Activated CD4-positive, alpha-beta T cell treated with anti-CD3 and anti-CD28 coated beads, Interleukin-10, Interleukin-2, amounts not matched to agents 100 ng/mL and 50 ng/mL, durations not matched to agents 16 hours and 8 hours (primary cell): ENCODE measurements at regions not wholly inside any gene's neighbourhood (a gene's known extent, or its start where the extent isn't known, plus 50 kb on each side); places are given as distances from the start of the nearest gene placed in this dataset.
"Not testable (repeated sequence)": the region's sequence is repeated elsewhere in the genome, so short reads cannot be mapped to it uniquely, and the experiment has no call there.

Experiments used
- DNase-seq: peaks from one replicate; pipeline ENCODE4 v3.0.0-alpha.2; 2020

GRCh38 chr10:105598207-105598606, 957.1 kb downstream of the SORCS3 start:
- no peak for DNase-seq

- no peak for DNase-seq
Measured at GRCh38 chr10:105597312-105597711, 956.2 kb downstream of the SORCS3 start.

GRCh38 chr10:105596749-105597148, 955.7 kb downstream of the SORCS3 start:
- DNase-seq, result no peak

GRCh38 chr10:105594296-105594695, 953.2 kb downstream of the SORCS3 start:
- no peak for DNase-seq

- no peak for DNase-seq
Measured at GRCh38 chr10:105592468-105592867, 951.4 kb downstream of the SORCS3 start.

- peak; percentile 1 for DNase-seq
Measured at GRCh38 chr10:105586451-105587098, 945.5 kb downstream of the SORCS3 start.

GRCh38 chr10:105585753-105586152, 944.7 kb downstream of the SORCS3 start:
- DNase-seq, result no peak

- no peak for DNase-seq
Measured at GRCh38 chr10:105585171-105585570, 944.1 kb downstream of the SORCS3 start.

- DNase-seq, result no peak
Measured at GRCh38 chr10:105579112-105579511, 938.0 kb downstream of the SORCS3 start.

GRCh38 chr10:105577865-105578607, 936.9 kb downstream of the SORCS3 start:
- no peak for DNase-seq

- no peak for DNase-seq
Measured at GRCh38 chr10:105559333-105560097, 918.4 kb downstream of the SORCS3 start.

GRCh38 chr10:105550453-105550852, 909.4 kb downstream of the SORCS3 start:
- DNase-seq, result not testable (repeated sequence)

GRCh38 chr10:105549731-105550130, 908.6 kb downstream of the SORCS3 start:
- DNase-seq, result no peak

GRCh38 chr10:105545101-105545500, 904.0 kb downstream of the SORCS3 start:
- no peak for DNase-seq

GRCh38 chr10:105540381-105540780, 899.3 kb downstream of the SORCS3 start:
- no peak for DNase-seq

GRCh38 chr10:105538874-105539273, 897.8 kb downstream of the SORCS3 start:
- no peak for DNase-seq

GRCh38 chr10:105535478-105535877, 894.4 kb downstream of the SORCS3 start:
- no peak for DNase-seq

GRCh38 chr10:105534086-105534485, 893.0 kb downstream of the SORCS3 start:
- DNase-seq, result no peak

- DNase-seq, result no peak
Measured at GRCh38 chr10:105516511-105516910, 875.4 kb downstream of the SORCS3 start.

GRCh38 chr10:105514106-105514505, 873.0 kb downstream of the SORCS3 start:
- DNase-seq, result no peak

GRCh38 chr10:105509517-105509916, 868.4 kb downstream of the SORCS3 start:
- no peak for DNase-seq

- DNase-seq, result no peak
Measured at GRCh38 chr10:105506262-105506661, 865.2 kb downstream of the SORCS3 start.

- no peak for DNase-seq
Measured at GRCh38 chr10:105503714-105504113, 862.6 kb downstream of the SORCS3 start.

GRCh38 chr10:105502058-105502457, 861.0 kb downstream of the SORCS3 start:
- DNase-seq, result no peak
